GM23248 (cell line): ENCODE measurements at regions not wholly inside any gene's neighbourhood (a gene's known extent, or its start where the extent isn't known, plus 50 kb on each side); places are given as distances from the start of the nearest gene placed in this dataset.

Experiments used
- DNase-seq: peaks from one replicate; pipeline ENCODE4 v3.0.0-alpha.2; 2015
- H2AFZ ChIP-seq: fragments of 200-600 bp; sonication (generic); 2 replicates; pipeline ENCODE4 v1.6.1; 2016; ENCODE audit warnings: antibody characterized with exemption
- H3F3A ChIP-seq: fragments of 200-600 bp; sonication (generic); 2 replicates; pipeline ENCODE4 v1.6.1; 2016; ENCODE audit warnings: mild to moderate bottlenecking, antibody characterized with exemption, mixed run types; ENCODE audit not compliant: insufficient read depth
- H3K27ac ChIP-seq: fragments of 200-600 bp; sonication (generic); 2 replicates; pipeline ENCODE4 v1.5.1; 2016; ENCODE audit warnings: mild to moderate bottlenecking
- H3K27me3 ChIP-seq: fragments of 200-600 bp; sonication (generic); replicated peaks from 2 replicates; pipeline ENCODE4 v1.6.1; 2016; ENCODE audit warnings: mild to moderate bottlenecking; ENCODE audit not compliant: insufficient read depth
- H3K36me3 ChIP-seq: fragments of 200-600 bp; sonication (generic); 2 replicates; pipeline ENCODE4 v1.6.1; 2016; ENCODE audit warnings: low read depth, mild to moderate bottlenecking
- H3K4me1 ChIP-seq: fragments of 200-600 bp; sonication (generic); 2 replicates; pipeline ENCODE4 v1.6.1; 2016; ENCODE audit warnings: mild to moderate bottlenecking; ENCODE audit not compliant: insufficient read depth
- H3K4me2 ChIP-seq: fragments of 200-600 bp; sonication (generic); one replicate; pipeline ENCODE4 v1.6.1; 2016; ENCODE audit warnings: mild to moderate bottlenecking; ENCODE audit not compliant: unreplicated experiment
- H3K4me3 ChIP-seq: fragments of 200-600 bp; sonication (generic); 2 replicates; pipeline ENCODE4 v1.5.1; 2016; ENCODE audit warnings: mild to moderate bottlenecking
- H3K79me2 ChIP-seq: fragments of 200-600 bp; sonication (generic); 2 replicates; pipeline ENCODE4 v1.6.1; 2016; ENCODE audit warnings: mild to moderate bottlenecking; ENCODE audit not compliant: insufficient read depth
- H3K9ac ChIP-seq: fragments of 200-600 bp; sonication (generic); 2 replicates; pipeline ENCODE4 v1.6.1; 2016; ENCODE audit warnings: mild to moderate bottlenecking
- H3K9me2 ChIP-seq: fragments of 200-600 bp; sonication (generic); 2 replicates; pipeline ENCODE4 v1.6.1; 2016; ENCODE audit warnings: mixed run types, mild to moderate bottlenecking, moderate library complexity; ENCODE audit not compliant: insufficient read depth
- H3K9me3 ChIP-seq: fragments of 200-600 bp; sonication (generic); one replicate; pipeline ENCODE4 v1.6.1; 2017; ENCODE audit warnings: low read depth
- H4K20me1 ChIP-seq: fragments of 200-600 bp; sonication (generic); 2 replicates; pipeline ENCODE4 v1.6.0; 2016; ENCODE audit not compliant: insufficient read depth
- EZH2 ChIP-seq: fragments of 200-600 bp; sonication (generic); IDR thresholded peaks from 2 replicates; pipeline ENCODE4 v1.6.1; 2018; ENCODE audit warnings: antibody characterized with exemption, mild to moderate bottlenecking; ENCODE audit not compliant: insufficient read depth, poor library complexity, severe bottlenecking
- EZH2phosphoT487 ChIP-seq: fragments of 200-600 bp; sonication (generic); IDR thresholded peaks from 2 replicates; pipeline ENCODE4 v1.6.1; 2018; ENCODE audit warnings: antibody characterized with exemption, moderate library complexity, mild to moderate bottlenecking, low read depth; ENCODE audit not compliant: insufficient read depth
- WGBS, 2 experiments: methylation state at CpG; one replicate each; pipeline ENCODE4 v1.1.6; 2015 to 2017; ENCODE audit warnings: low lambda C conversion rate in 2 of 2, low coverage in 1 of 2; ENCODE audit errors: missing lambda C conversion rate in 2 of 2; 5-methylcytosine and 5-hydroxymethylcytosine counted together
- in situ Hi-C: fragments of 300-500 bp; cut with MboI; formaldehyde crosslinking; loops from 2 replicates; pipeline ENCODE4 v1.15.0; 2020

DNA sequence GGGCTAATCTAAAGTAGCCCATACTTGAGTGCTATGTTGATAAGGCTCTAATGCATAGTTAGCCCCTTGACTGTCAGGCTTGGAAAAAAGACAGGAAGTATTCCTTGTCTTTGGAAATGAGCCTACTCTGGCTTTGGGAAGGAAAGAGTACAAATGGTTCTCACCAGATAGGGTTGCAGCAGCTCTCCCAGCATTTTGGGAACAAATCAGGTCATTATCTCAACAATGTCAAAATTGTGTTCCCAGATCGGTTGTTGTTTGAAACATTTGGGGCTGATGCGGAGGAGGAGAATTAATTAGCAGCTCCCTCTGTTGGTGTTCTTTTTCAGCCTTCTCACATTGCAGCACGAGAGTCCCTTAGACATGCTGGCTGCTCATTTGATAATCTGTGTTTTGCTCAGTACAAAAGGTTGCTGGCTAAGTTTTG lies 294.7 kb upstream of the DMRT1 start:
- no peak overlapping the region for H3K4me3 ChIP-seq
- no peak overlapping the region for H3K27ac ChIP-seq
- no peak overlapping the region for H2AFZ ChIP-seq
- no peaks in the 10 kb centered on the region for H3K4me1 ChIP-seq
- H4K20me1 ChIP-seq = no peaks in the 10 kb centered on the region
- TF ChIP-seq EZH2phosphoT487 (no peak), EZH2 (no peak)
- H3K27me3 ChIP-seq = no peaks in the 10 kb centered on the region
- no peaks in the 10 kb centered on the region for H3K9me2 ChIP-seq
- no peaks in the 10 kb centered on the region for H3K36me3 ChIP-seq
- 5 to 8% methylated on average over 3 of the region's 3 CpGs for WGBS, 2 experiments
- no peak overlapping the region for H3K4me2 ChIP-seq
- no peaks in the 10 kb centered on the region for H3F3A ChIP-seq
- in situ Hi-C loops = no loop called here
- H3K9ac ChIP-seq = no peak overlapping the region
- no peaks in the 10 kb centered on the region for H3K79me2 ChIP-seq
- no peaks in the 10 kb centered on the region for H3K9me3 ChIP-seq
- peak; percentile 15 for DNase-seq

- WGBS, 2 experiments = 40 to 49% methylated on average over 5 of the region's 5 CpGs
- H3K79me2 ChIP-seq = no peaks in the 10 kb centered on the region
- no peaks in the 10 kb centered on the region for H3K4me1 ChIP-seq
- H3K4me2 ChIP-seq = no peak overlapping the region
- no peaks in the 10 kb centered on the region for H3K9me3 ChIP-seq
- no peaks in the 10 kb centered on the region for H4K20me1 ChIP-seq
- no peak overlapping the region for H3K27ac ChIP-seq
- TF ChIP-seq EZH2phosphoT487 = no peak
- TF ChIP-seq EZH2 = no peak
- in situ Hi-C loops = no loop called here
- H3K4me3 ChIP-seq = no peak overlapping the region
- no peak overlapping the region for H2AFZ ChIP-seq
- no peaks in the 10 kb centered on the region for H3K36me3 ChIP-seq
- H3F3A ChIP-seq = no peaks in the 10 kb centered on the region
- H3K9me2 ChIP-seq = no peaks in the 10 kb centered on the region
- no peaks in the 10 kb centered on the region for H3K27me3 ChIP-seq
- no peak overlapping the region for H3K9ac ChIP-seq
- DNase-seq = no peak
Measured at GRCh38 chr9:547314-547713, 294.2 kb upstream of the DMRT1 start.

GRCh38 chr9:549455-549997 lies 292.0 kb upstream of the DMRT1 start:
- no peak overlapping the region for H3K4me3 ChIP-seq
- H3K9ac ChIP-seq = no peak overlapping the region
- no peak overlapping the region for H3K4me2 ChIP-seq
- H3K27me3 ChIP-seq = no peaks in the 10 kb centered on the region; the same call in 1 of the 2 replicates
- H2AFZ ChIP-seq = no peak overlapping the region
- WGBS, 2 experiments = 71 to 74% methylated on average over 12 of the region's 12 CpGs
- no peak for DNase-seq
- no peaks in the 10 kb centered on the region for H4K20me1 ChIP-seq
- H3K36me3 ChIP-seq = no peaks in the 10 kb centered on the region
- no peak overlapping the region for H3K27ac ChIP-seq
- TF ChIP-seq EZH2phosphoT487 = no peak
- TF ChIP-seq EZH2 = no peak
- in situ Hi-C loops = no loop called here
- no peaks in the 10 kb centered on the region for H3F3A ChIP-seq
- H3K9me2 ChIP-seq = no peaks in the 10 kb centered on the region
- no peaks in the 10 kb centered on the region for H3K4me1 ChIP-seq
- H3K79me2 ChIP-seq = no peaks in the 10 kb centered on the region
- H3K9me3 ChIP-seq = no peaks in the 10 kb centered on the region

DNA sequence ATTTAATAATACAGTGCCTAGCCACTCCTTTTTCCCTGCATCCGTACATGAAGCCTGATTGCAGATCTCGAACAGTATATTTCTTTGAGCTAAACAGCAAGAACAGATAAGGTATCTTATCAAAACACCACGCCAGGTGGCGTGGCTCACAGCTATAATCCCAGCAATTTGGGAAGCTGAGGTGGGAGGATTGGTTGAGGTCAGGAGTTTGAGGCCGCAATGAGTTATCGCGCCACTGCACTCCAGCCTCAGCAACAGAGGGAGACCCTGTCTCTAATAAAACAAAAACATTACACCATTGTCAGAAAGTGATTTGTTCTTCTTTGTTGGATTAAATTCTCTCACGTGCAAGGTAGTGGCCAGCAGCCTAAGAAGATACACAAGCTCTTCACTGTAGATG lies 291.2 kb upstream of the DMRT1 start:
- in situ Hi-C loops = no loop called here
- TF ChIP-seq EZH2phosphoT487 = no peak
- no peak for TF ChIP-seq EZH2
- no peak overlapping the region for H3K4me3 ChIP-seq
- H3K9me2 ChIP-seq = no peaks in the 10 kb centered on the region
- H4K20me1 ChIP-seq = no peaks in the 10 kb centered on the region
- no peak overlapping the region for H3K4me2 ChIP-seq
- H3F3A ChIP-seq = no peaks in the 10 kb centered on the region
- H3K4me1 ChIP-seq = no peaks in the 10 kb centered on the region
- H3K27ac ChIP-seq = no peak overlapping the region
- no peak overlapping the region for H3K9ac ChIP-seq
- no peaks in the 10 kb centered on the region; the same call in 1 of the 2 replicates for H3K27me3 ChIP-seq
- H2AFZ ChIP-seq = no peak overlapping the region
- no peak for DNase-seq
- 68 to 73% methylated on average over 8 of the region's 8 CpGs for WGBS, 2 experiments
- H3K36me3 ChIP-seq = no peaks in the 10 kb centered on the region
- H3K9me3 ChIP-seq = no peaks in the 10 kb centered on the region
- no peaks in the 10 kb centered on the region for H3K79me2 ChIP-seq
